Right lobe of liver (tissue), 4 donors: ENCODE measurements at regions not wholly inside any gene's neighbourhood (a gene's known extent, or its start where the extent isn't known, plus 50 kb on each side); places are given as distances from the start of the nearest gene placed in this dataset.

Experiments used
- CTCF ChIP-seq, 4 donors: fragments of 200-600 bp in 3 of 4; fragments of 450-650 bp in 1 of 4; IDR thresholded peaks; one replicate each; pipeline versions ENCODE4 v1.5.1 to v1.8.0; 2016 to 2022; ENCODE audit warnings: antibody characterized with exemption in 4 of 4, mild to moderate bottlenecking in 2 of 4
- POLR2A ChIP-seq: fragments of 450-650 bp; IDR thresholded peaks from one replicate; pipeline ENCODE4 v1.6.1; 2017; ENCODE audit warnings: antibody characterized with exemption, mild to moderate bottlenecking
- donor health status: DM: no; HTN: no; CAD: no.
- donor health status: DM: no; HTN: no; CAD: no.
- donor health status: DM: no; HTN: yes; CAD: no.

- TF ChIP-seq CTCF (IDR thresholded peaks at IDR 0.05) (no peak), POLR2A (no peak)
Measured at GRCh38 chrX:137929951-137930350, 364.0 kb downstream of the ZIC3 start.
